ENCODE measurements at regions not wholly inside any gene's neighbourhood (a gene's known extent, or its start where the extent isn't known, plus 50 kb on each side); places are given as distances from the start of the nearest gene placed in this dataset.

DNA sequence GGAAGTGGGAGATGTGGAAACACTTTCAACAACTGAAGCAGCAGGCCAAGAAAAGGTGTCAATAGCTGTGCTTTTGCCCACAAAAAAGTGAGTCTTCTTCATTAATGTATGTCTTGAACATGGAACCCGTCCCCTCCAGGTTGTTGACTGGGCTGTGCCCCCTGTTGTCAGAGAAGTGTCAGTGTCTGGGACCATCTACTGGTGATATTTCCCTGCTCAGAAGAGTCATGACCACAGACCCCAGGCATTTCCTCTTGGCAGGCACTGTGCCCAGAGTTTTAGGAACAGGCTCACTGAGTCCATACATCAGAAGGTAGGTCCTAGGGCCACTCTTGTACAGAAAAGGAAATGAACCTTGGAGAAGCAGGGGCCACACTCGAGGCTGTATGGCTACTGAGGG is 54.8 kb upstream of the LARS2 start:
- TF ChIP-seq RAD21 (IDR thresholded peaks at IDR 0.05; ENCODE audit: low read depth) (no peak), POLR2A (IDR thresholded peaks at IDR 0.05; ENCODE audit: borderline replicate concordance, extremely low read depth, insufficient read depth, insufficient read length) (no peak), TCF7L2 (IDR thresholded peaks at IDR 0.05; ENCODE audit: borderline replicate concordance, extremely low read depth, insufficient read depth, insufficient read length) (no peak), JUND (IDR thresholded peaks at IDR 0.05) (no peak), ZNF274 (IDR thresholded peaks at IDR 0.05; ENCODE audit: low read depth, low read length) (no peak)
- TF ChIP-seq, protein P1, sequence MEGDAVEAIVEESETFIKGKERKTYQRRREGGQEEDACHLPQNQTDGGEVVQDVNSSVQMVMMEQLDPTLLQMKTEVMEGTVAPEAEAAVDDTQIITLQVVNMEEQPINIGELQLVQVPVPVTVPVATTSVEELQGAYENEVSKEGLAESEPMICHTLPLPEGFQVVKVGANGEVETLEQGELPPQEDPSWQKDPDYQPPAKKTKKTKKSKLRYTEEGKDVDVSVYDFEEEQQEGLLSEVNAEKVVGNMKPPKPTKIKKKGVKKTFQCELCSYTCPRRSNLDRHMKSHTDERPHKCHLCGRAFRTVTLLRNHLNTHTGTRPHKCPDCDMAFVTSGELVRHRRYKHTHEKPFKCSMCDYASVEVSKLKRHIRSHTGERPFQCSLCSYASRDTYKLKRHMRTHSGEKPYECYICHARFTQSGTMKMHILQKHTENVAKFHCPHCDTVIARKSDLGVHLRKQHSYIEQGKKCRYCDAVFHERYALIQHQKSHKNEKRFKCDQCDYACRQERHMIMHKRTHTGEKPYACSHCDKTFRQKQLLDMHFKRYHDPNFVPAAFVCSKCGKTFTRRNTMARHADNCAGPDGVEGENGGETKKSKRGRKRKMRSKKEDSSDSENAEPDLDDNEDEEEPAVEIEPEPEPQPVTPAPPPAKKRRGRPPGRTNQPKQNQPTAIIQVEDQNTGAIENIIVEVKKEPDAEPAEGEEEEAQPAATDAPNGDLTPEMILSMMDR (IDR thresholded peaks at IDR 0.05 in 2 of 3, conservative IDR thresholded peaks at IDR 0.05 in 1 of 3; ENCODE audit: borderline replicate concordance in 1 of 3, insufficient read depth in 1 of 3, low read depth in 2 of 3, low read length in 2 of 3): no peak

Measured in HCT116 (cell line).